ENCODE measurements at regions not wholly inside any gene's neighbourhood (a gene's known extent, or its start where the extent isn't known, plus 50 kb on each side); places are given as distances from the start of the nearest gene placed in this dataset.
"Not testable (repeated sequence)": the region's sequence is repeated elsewhere in the genome, so short reads cannot be mapped to it uniquely, and the experiment has no call there.

DNA sequence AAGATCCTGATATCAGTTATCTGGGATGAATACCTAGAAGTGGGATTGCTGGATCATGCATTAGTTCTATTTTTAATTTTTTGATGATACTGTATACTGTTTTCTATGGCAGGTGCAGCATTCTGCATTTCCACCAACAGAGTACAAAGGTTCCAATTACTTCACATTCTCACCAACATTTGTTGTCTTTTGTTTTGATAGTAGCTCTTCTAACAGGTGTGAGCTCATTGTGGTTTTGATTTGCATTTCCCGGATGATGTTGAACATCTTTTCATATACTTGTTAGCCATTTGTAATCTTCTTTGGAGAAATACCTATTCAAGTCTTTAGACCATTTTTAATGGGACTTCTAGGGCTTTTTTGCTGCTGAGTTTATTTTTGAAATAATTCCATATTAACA lies 139.2 kb upstream of the AMOT start:
- no peak for DNase-seq
- Mint-ChIP-seq H3K27me3 (ENCODE audit: low read depth) (no peaks in the 10 kb centered on the region), H3K4me3 (no peak overlapping the region), H3K27ac (no peak overlapping the region), H3K9me3 (no peaks in the 10 kb centered on the region), H3K36me3 (ENCODE audit: low read depth) (no peaks in the 10 kb centered on the region), H3K4me1 (ENCODE audit: low read depth) (no peaks in the 10 kb centered on the region)
- CTCF ChIA-PET = no interaction called here
- intact Hi-C loops (cut with micrococcal nuclease) = no loop called here

DNA sequence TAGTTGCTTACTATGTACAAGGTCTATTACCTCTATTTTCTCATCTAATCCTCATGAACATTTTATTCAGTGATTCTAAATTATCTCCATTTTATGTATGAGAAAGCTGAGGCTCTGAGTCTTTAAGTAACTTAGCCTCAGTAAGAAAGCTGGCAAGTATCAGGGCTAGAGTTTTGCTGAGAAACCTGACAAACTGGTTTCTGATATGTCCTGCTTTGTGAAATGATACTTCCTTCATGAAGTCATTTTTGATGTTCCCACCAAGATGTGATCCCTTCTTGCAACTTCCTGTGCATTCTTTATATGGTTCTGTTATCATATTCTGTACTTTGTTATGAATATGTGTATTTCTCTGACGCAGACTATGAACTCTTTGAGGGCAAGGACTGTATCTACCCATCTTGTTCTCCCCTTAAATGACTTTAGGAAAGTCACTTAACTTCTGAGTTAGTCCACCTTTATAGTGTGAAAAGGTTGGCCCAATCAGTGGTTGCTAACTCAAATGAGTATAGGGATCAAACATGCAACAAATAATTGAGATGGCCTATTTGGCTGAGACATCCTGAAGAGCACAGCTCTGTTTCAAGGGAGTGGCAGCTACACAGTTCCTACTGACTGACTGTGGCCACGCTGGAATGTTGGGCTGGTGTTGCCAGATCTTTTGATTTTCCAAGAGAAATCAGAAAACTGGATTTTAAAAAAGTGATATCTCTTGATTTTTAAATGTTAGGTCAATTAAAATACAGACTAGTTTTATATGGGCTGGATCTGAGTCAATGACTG lies 127.9 kb upstream of the AMOT start:
- Mint-ChIP-seq H3K4me3 (no peak overlapping the region), H3K4me1 (ENCODE audit: low read depth) (no peaks in the 10 kb centered on the region), H3K27ac (no peak overlapping the region), H3K27me3 (ENCODE audit: low read depth) (peaks cover 3% of the 10 kb centered on the region), H3K36me3 (ENCODE audit: low read depth) (no peaks in the 10 kb centered on the region), H3K9me3 (no peaks in the 10 kb centered on the region)
- DNase-seq = no peak
- intact Hi-C loops (cut with micrococcal nuclease) = no loop called here
- CTCF ChIA-PET = no interaction called here

DNA sequence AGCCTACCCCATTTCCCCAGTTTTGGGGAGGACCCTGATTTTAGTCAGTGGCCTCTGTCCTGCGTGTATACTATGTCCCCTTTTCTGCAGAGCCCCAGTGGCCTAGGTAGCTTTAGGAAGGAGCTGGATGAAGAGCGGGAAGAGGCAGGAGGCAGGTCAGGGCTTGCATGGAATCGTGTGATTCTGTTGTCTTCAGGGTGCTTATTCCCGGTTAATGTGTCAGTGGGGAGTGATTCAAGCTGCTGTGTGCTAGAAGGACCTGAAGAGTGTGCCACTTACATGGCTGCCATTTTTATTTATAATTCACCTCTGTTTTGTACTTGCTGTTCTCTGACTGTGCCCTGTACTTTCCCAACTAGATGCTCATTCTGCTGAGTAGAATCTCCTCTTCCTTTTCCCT lies 127.3 kb upstream of the AMOT start:
- DNase-seq = no peak
- intact Hi-C loops (cut with micrococcal nuclease) = no loop called here
- peaks cover under 1% of the 10 kb centered on the region for H3K27me3 Mint-ChIP-seq (ENCODE audit: low read depth)
- no peaks in the 10 kb centered on the region for H3K9me3 Mint-ChIP-seq
- H3K36me3 Mint-ChIP-seq (ENCODE audit: low read depth) = no peaks in the 10 kb centered on the region
- no peak overlapping the region for H3K4me3 Mint-ChIP-seq
- no peak overlapping the region for H3K27ac Mint-ChIP-seq
- H3K4me1 Mint-ChIP-seq (ENCODE audit: low read depth) = no peaks in the 10 kb centered on the region
- CTCF ChIA-PET = no interaction called here

DNA sequence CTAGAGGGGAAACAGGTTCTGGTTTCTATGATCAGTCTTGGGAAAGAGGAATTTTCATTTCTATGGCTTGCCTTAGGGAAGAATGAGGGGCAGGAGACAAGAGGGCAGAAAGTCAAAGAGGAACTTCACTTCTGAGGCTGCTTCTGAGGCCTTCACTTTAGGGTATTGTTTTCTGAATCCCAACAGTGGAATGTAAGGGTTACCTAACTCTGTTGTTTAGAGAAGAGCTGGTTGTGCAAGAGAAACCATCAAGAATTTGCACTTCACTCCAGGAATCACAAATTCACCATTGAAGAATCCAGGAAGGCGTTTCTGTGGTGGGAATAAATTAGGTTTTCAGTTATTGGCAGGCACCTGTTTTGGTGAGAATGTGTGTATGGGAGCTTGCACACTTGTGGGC lies 126.7 kb upstream of the AMOT start:
- Mint-ChIP-seq H3K9me3 (no peaks in the 10 kb centered on the region), H3K4me3 (no peak overlapping the region), H3K36me3 (ENCODE audit: low read depth) (no peaks in the 10 kb centered on the region), H3K27ac (no peak overlapping the region), H3K4me1 (ENCODE audit: low read depth) (no peaks in the 10 kb centered on the region), H3K27me3 (ENCODE audit: low read depth) (no peaks in the 10 kb centered on the region)
- no peak for DNase-seq
- intact Hi-C loops (cut with micrococcal nuclease) = no loop called here
- CTCF ChIA-PET = no interaction called here

DNA sequence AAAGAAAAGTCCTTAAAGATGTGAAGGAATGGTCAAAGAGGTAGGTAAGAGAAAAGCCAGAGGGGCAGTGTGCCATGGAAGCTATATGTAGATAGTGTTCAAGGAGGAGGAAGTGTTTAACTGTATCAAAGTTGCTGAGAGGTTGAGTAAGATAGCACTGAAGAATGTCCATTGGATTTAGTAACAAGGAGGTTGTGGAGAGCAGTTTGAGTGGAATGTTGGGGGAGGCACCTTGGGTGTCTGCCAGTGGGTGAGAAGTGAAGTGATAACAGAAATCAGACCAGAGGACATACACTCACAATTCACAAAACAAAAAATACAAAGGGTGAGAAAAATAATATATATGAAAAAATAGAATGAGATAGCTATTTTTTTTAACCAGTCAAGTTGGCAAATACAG lies 121.3 kb upstream of the AMOT start:
- intact Hi-C loops (cut with micrococcal nuclease) = no loop called here
- H3K36me3 Mint-ChIP-seq (ENCODE audit: low read depth) = no peaks in the 10 kb centered on the region
- H3K27ac Mint-ChIP-seq = no peak overlapping the region
- CTCF ChIA-PET = interaction anchor here (0.7 kb wide), 1 partner anchor 325 kb away, joined by 3 read pairs; no protein-coding TSS in a partner anchor
- no peaks in the 10 kb centered on the region for H3K4me1 Mint-ChIP-seq (ENCODE audit: low read depth)
- H3K27me3 Mint-ChIP-seq (ENCODE audit: low read depth) = peaks cover 2% of the 10 kb centered on the region
- no peak overlapping the region for H3K4me3 Mint-ChIP-seq
- H3K9me3 Mint-ChIP-seq = no peaks in the 10 kb centered on the region
- no peak for DNase-seq

DNA sequence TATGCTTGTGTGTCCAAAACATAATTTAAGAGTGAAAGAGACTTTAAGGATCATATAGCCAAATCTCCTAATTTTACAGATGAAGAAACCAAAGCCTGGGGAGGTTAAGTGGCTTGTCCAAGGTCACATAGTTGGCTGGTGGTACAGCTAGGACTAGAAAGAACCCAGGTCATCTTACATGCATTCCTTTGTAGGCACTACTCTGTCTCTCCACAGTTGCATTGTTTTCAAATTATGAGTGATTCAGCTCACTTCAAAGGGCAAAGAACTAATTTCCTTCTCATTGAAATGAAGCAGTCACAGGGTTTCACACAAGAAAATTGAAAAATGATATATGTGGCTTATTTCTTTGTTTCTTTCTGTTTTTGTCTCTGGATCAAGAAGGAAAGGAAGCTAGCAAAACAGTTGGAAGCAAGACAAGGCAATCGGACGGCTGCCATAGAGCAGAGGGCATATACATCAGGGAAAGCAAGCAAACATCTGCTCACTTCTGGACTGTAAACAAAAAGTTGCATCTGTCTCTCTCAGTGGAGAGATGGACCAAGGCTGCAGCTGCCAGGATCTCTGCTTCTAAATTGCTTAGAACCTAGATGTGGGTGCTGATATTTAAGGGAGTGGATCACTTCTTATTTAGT lies 107.5 kb upstream of the AMOT start:
- H3K27ac Mint-ChIP-seq = no peak overlapping the region
- H3K4me1 Mint-ChIP-seq (ENCODE audit: low read depth) = no peaks in the 10 kb centered on the region
- CTCF ChIA-PET = no interaction called here
- H3K9me3 Mint-ChIP-seq = no peaks in the 10 kb centered on the region
- intact Hi-C loops (cut with micrococcal nuclease) = no loop called here
- no peak overlapping the region for H3K4me3 Mint-ChIP-seq
- DNase-seq = no peak
- no peaks in the 10 kb centered on the region for H3K36me3 Mint-ChIP-seq (ENCODE audit: low read depth)
- H3K27me3 Mint-ChIP-seq (ENCODE audit: low read depth) = no peaks in the 10 kb centered on the region

DNA sequence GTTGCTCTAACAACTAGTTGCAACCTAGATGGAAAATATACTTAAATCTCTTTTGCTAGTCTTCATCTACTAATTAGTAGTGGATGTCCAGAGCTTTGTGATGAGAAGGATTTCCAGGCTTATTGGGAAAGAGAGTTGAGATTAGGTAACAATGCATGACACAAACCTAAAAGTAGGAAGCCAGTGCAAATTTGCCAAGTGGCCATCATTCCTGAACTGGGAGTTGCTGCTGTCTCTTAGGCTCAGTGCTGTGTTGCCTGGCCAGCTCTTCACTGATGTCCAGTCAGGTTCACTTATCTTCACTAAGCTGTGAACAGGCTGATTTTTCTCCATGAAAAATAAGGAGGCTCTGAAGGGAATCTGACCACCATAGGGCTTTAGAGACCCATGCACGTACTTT lies 105.6 kb upstream of the AMOT start:
- Mint-ChIP-seq H3K4me1 (ENCODE audit: low read depth) (no peaks in the 10 kb centered on the region), H3K27me3 (ENCODE audit: low read depth) (no peaks in the 10 kb centered on the region), H3K4me3 (no peak overlapping the region), H3K9me3 (no peaks in the 10 kb centered on the region), H3K36me3 (ENCODE audit: low read depth) (no peaks in the 10 kb centered on the region), H3K27ac (no peak overlapping the region)
- no peak for DNase-seq
- intact Hi-C loops (cut with micrococcal nuclease) = no loop called here
- CTCF ChIA-PET = no interaction called here

DNA sequence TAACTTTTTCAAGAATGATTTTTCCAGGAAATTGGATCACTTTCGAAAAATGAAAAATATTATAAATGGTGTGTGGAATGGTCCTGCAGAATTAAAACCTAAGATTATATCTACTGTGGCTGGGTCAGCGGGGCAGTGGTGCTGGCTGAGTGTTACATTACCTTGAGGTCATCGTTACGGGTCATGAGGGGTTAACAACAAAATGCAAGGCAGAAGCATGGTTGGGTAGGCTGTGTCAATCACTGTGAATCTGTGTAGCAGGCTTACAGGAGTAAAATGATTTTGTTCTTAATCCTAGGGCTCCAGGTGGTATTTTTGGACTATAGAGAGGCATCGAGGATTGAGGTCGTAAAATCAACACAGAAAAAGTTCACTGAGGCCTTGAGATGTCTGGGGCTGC lies 105.2 kb upstream of the AMOT start:
- Mint-ChIP-seq H3K9me3 (no peaks in the 10 kb centered on the region), H3K4me3 (no peak overlapping the region), H3K27ac (no peak overlapping the region), H3K4me1 (ENCODE audit: low read depth) (no peaks in the 10 kb centered on the region), H3K27me3 (ENCODE audit: low read depth) (no peaks in the 10 kb centered on the region), H3K36me3 (ENCODE audit: low read depth) (no peaks in the 10 kb centered on the region)
- intact Hi-C loops (cut with micrococcal nuclease) = no loop called here
- no peak for DNase-seq
- CTCF ChIA-PET = no interaction called here

DNA sequence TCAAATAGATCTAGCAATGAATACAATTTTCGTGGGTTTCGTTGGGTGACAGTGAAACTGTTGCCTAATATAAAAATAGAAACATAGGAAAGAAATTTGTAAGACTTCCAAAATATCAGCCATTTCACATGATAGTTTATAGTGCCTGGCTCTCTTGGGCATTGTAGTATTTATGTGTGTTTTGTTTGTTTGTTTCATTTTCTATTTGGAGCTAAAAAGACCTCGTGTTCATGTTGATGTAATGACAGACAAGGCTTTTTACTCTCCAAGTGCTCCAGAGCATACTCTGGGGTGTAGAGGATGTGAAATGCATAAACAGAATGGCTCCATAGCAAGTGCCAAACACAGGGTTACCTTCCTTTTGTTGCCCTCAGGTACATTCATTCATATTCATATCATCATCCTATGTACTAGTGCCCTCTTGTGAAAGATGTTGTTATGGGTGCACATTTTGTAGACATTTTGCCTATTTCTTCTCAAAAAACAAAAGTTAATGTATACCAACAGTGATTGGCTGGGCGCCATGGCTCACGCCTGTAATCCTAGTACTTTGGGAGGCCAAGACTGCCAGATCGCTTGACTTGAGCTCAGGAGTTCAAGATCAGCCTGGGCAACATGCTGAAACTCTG lies 100.7 kb upstream of the AMOT start:
- Mint-ChIP-seq H3K4me1 (ENCODE audit: low read depth) (no peaks in the 10 kb centered on the region), H3K27ac (no peak overlapping the region), H3K4me3 (no peak overlapping the region), H3K36me3 (ENCODE audit: low read depth) (no peaks in the 10 kb centered on the region), H3K27me3 (ENCODE audit: low read depth) (peaks cover 4% of the 10 kb centered on the region), H3K9me3 (no peaks in the 10 kb centered on the region)
- intact Hi-C loops (cut with micrococcal nuclease) = no loop called here
- CTCF ChIA-PET = no interaction called here
- DNase-seq = no peak

DNA sequence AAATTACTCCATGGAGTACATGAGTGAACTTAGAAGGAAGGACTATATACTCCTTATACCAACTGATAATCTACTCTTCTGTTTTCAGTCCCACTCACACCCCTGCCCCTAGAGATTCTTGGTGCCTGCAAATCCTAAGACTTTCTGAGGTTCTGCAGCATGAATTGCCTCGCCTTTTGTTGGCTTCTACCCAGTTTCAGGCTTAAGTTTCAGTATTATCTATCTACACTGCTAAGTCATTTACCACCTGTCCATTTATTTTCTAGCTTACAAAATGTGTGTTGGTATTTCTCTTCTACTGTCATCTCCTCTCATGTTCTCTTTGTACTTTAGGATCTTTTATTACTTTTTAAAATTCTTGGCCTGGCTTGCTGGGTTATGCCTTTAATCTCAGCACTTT lies 94.4 kb upstream of the AMOT start:
- H3K27me3 Mint-ChIP-seq (ENCODE audit: low read depth) = peaks cover 4% of the 10 kb centered on the region
- H3K36me3 Mint-ChIP-seq (ENCODE audit: low read depth) = no peaks in the 10 kb centered on the region
- no peak for DNase-seq
- no peak overlapping the region for H3K27ac Mint-ChIP-seq
- H3K9me3 Mint-ChIP-seq = no peaks in the 10 kb centered on the region
- intact Hi-C loops (cut with micrococcal nuclease) = loop anchor here (10.0 kb wide), 1 partner anchor 170 kb away; no protein-coding TSS in a partner anchor
- CTCF ChIA-PET = no interaction called here
- H3K4me1 Mint-ChIP-seq (ENCODE audit: low read depth) = no peaks in the 10 kb centered on the region
- H3K4me3 Mint-ChIP-seq = no peak overlapping the region

DNA sequence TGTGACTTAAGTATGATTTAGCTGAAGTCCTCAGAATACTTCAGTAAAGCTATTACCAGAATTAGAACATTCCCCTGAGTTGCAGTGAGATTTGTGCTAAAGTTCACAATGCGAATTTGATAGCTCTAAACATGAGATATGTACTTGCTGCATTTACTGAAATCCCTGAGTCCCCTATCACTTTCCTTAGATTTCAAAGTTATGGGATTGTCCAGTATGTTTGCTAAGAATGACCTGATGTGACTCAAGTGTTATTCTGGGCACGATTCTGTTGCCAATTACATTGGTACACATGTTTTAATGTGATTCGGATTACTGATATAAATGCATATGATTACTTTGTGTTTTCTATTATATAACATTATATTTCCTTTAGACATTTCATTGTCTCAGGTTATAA lies 91.3 kb upstream of the AMOT start:
- Mint-ChIP-seq H3K27me3 (ENCODE audit: low read depth) (no peaks in the 10 kb centered on the region), H3K36me3 (ENCODE audit: low read depth) (no peaks in the 10 kb centered on the region), H3K4me3 (no peak overlapping the region), H3K27ac (no peak overlapping the region), H3K9me3 (no peaks in the 10 kb centered on the region), H3K4me1 (ENCODE audit: low read depth) (no peaks in the 10 kb centered on the region)
- CTCF ChIA-PET = no interaction called here
- no peak for DNase-seq
- intact Hi-C loops (cut with micrococcal nuclease) = loop anchor here (10.0 kb wide), 1 partner anchor 167 kb away; no protein-coding TSS in a partner anchor

DNA sequence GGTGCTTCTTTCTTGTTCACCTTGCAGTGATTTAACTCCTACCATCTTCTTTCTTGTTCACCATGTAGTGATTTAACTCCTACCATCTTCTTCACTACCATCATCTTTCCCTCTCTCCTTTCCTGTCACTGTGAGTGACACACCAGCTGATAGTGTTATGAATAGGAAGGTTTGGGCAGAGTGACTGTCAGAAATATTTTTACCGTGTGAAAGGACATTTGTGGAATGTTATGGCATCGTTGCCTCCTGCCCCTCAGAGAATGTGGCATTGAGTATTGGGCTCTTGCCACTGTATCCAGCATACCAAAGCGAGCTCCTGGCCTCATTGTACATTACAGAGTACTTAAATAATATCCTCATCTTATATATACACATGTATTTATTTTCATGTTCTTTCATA lies 90.8 kb upstream of the AMOT start:
- intact Hi-C loops (cut with micrococcal nuclease) = loop anchor here (10.0 kb wide), 1 partner anchor 167 kb away; no protein-coding TSS in a partner anchor
- no peak overlapping the region for H3K4me3 Mint-ChIP-seq
- CTCF ChIA-PET = no interaction called here
- no peaks in the 10 kb centered on the region for H3K4me1 Mint-ChIP-seq (ENCODE audit: low read depth)
- no peaks in the 10 kb centered on the region for H3K36me3 Mint-ChIP-seq (ENCODE audit: low read depth)
- H3K9me3 Mint-ChIP-seq = no peaks in the 10 kb centered on the region
- H3K27ac Mint-ChIP-seq = no peak overlapping the region
- no peaks in the 10 kb centered on the region for H3K27me3 Mint-ChIP-seq (ENCODE audit: low read depth)
- DNase-seq = no peak

DNA sequence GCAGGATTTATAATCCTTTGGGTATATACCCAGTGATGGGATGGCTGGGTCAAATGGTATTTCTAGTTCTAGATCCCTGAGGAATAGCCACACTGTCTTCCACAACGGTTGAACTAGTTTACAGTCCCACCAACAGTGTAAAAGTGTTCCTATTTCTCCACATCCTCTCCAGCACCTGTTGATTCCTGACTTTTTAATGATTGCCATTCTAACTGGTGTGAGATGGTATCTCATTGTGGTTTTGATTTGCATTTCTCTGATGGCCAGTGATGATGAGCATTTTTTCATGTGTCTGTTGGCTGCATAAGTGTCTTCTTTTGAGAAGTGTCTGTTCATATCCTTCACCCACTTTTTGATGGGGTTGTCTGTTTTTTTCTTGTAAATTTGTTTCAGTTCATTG lies 82.8 kb upstream of the AMOT start:
- H3K27me3 Mint-ChIP-seq (ENCODE audit: low read depth); CTCF ChIA-PET; H3K36me3 Mint-ChIP-seq (ENCODE audit: low read depth); H3K27ac Mint-ChIP-seq; H3K9me3 Mint-ChIP-seq; H3K4me1 Mint-ChIP-seq (ENCODE audit: low read depth); intact Hi-C loops (cut with micrococcal nuclease); H3K4me3 Mint-ChIP-seq; DNase-seq: not testable (repeated sequence)
